ENCODE measurements at regions not wholly inside any gene's neighbourhood (a gene's known extent, or its start where the extent isn't known, plus 50 kb on each side); places are given as distances from the start of the nearest gene placed in this dataset.

DNA sequence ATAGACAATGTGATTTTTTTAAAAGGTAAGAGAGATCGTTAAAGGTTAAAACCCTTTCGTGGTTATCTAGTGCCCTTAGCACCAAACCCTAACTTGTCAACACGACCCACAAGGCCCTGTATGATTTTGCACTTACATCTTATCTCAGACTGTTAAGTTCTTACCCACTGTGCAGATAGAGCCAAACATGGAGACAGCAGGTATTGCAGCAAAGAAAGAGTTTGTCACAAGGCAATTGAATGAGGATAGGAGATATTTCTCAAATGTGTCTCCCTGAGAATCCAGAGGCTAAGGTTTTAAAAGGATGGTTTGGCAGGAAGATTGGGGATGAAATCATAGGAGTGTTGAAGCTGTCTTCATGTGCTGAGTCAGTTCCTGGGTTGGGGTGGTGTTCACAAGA lies 313.4 kb downstream of the AEBP2 start:
- Histone ChIP-seq H3K27ac (ENCODE audit: low read depth, low read length) (no peak overlapping the region), H3K27me3 (ENCODE audit: insufficient read depth, low read length) (no peaks in the 10 kb centered on the region), H3K36me3 (ENCODE audit: insufficient read depth, low read length) (no peaks in the 10 kb centered on the region), H3K4me3 (ENCODE audit: low read length in 2 of 2) (no peak overlapping the region), H3K9me3 (ENCODE audit: control insufficient read depth in 1 of 2, low read length in 2 of 2) (no peaks in the 10 kb centered on the region), H3K4me1 (ENCODE audit: insufficient read depth, low read length) (no peaks in the 10 kb centered on the region)
- ChIA-PET POLR2A (ENCODE audit: partially characterized antibody) (no interaction called here), CTCF (ENCODE audit: partially characterized antibody) (no interaction called here)
- peaks cover 0 to 42% (median 29%) of the 10 kb centered on the region in 8 donors for H3K9me3 Mint-ChIP-seq
- H3K4me1 Mint-ChIP-seq, result peaks cover 0 to 2% (median 0%) of the 10 kb centered on the region in 4 donors
- H3K27me3 Mint-ChIP-seq, result peaks cover 0 to 1% of the 10 kb centered on the region in 2 donors
- no peak overlapping the region for H3K4me3 Mint-ChIP-seq
- no peak overlapping the region for H3K27ac Mint-ChIP-seq
- peaks cover 0 to 7% of the 10 kb centered on the region in 2 donors for H3K36me3 Mint-ChIP-seq
- DNase-seq, result no peak
- intact Hi-C loops (cut with micrococcal nuclease), result no loop called here

GRCh38 chr12:19755136-19755535 lies 315.8 kb downstream of the AEBP2 start:
- H3K4me1 Mint-ChIP-seq, result peaks cover 0 to 2% (median 0%) of the 10 kb centered on the region in 4 donors
- Histone ChIP-seq H3K27ac (ENCODE audit: low read depth, low read length) (no peak overlapping the region), H3K4me3 (ENCODE audit: low read length in 2 of 2) (no peak overlapping the region), H3K4me1 (ENCODE audit: insufficient read depth, low read length) (no peaks in the 10 kb centered on the region), H3K9me3 (ENCODE audit: control insufficient read depth in 1 of 2, low read length in 2 of 2) (no peaks in the 10 kb centered on the region), H3K36me3 (ENCODE audit: insufficient read depth, low read length) (no peaks in the 10 kb centered on the region), H3K27me3 (ENCODE audit: insufficient read depth, low read length) (no peaks in the 10 kb centered on the region)
- POLR2A ChIA-PET (ENCODE audit: partially characterized antibody), result no interaction called here
- no peak for DNase-seq
- H3K27ac Mint-ChIP-seq, result no peak overlapping the region
- no peak overlapping the region for H3K4me3 Mint-ChIP-seq
- CTCF ChIA-PET (ENCODE audit: partially characterized antibody), result no interaction called here
- peaks cover 0 to 1% of the 10 kb centered on the region in 2 donors for H3K27me3 Mint-ChIP-seq
- no peaks in the 10 kb centered on the region for H3K36me3 Mint-ChIP-seq
- peaks cover 0 to 28% (median 20%) of the 10 kb centered on the region in 8 donors for H3K9me3 Mint-ChIP-seq
- intact Hi-C loops (cut with micrococcal nuclease), result loop anchor here (5.0 kb wide), 1 partner anchor 1417 kb away; no protein-coding TSS in a partner anchor

GRCh38 chr12:19757317-19757877 lies 318.1 kb downstream of the AEBP2 start:
- intact Hi-C loops (cut with micrococcal nuclease), result loop anchor here (5.0 kb wide), 1 partner anchor 1415 kb away; no protein-coding TSS in a partner anchor
- H3K4me3 ChIP-seq (ENCODE audit: low read length in 2 of 2), result no peak overlapping the region
- no peak overlapping the region for H3K27ac Mint-ChIP-seq
- no peaks in the 10 kb centered on the region for H3K36me3 ChIP-seq (ENCODE audit: insufficient read depth, low read length)
- DNase-seq, result peak in 1 of 5 donors; percentile 9
- ChIA-PET POLR2A (ENCODE audit: partially characterized antibody) (no interaction called here), CTCF (ENCODE audit: partially characterized antibody) (interaction anchor here (0.9 to 1.1 kb wide), 3 partner anchors 10 to 18 kb away, joined by 3 read pairs; no protein-coding TSS in a partner anchor)
- H3K27me3 ChIP-seq (ENCODE audit: insufficient read depth, low read length), result no peaks in the 10 kb centered on the region
- H3K4me1 ChIP-seq (ENCODE audit: insufficient read depth, low read length), result no peaks in the 10 kb centered on the region
- H3K27me3 Mint-ChIP-seq, result peaks cover 1 to 3% of the 10 kb centered on the region in 2 donors
- peaks cover 0 to 2% (median 0%) of the 10 kb centered on the region in 4 donors for H3K4me1 Mint-ChIP-seq
- H3K36me3 Mint-ChIP-seq, result no peaks in the 10 kb centered on the region
- peaks cover 0 to 21% (median 16%) of the 10 kb centered on the region in 8 donors for H3K9me3 Mint-ChIP-seq
- no peak overlapping the region for H3K4me3 Mint-ChIP-seq
- no peak overlapping the region for H3K27ac ChIP-seq (ENCODE audit: low read depth, low read length)
- H3K9me3 ChIP-seq (ENCODE audit: control insufficient read depth in 1 of 2, low read length in 2 of 2), result no peaks in the 10 kb centered on the region

DNA sequence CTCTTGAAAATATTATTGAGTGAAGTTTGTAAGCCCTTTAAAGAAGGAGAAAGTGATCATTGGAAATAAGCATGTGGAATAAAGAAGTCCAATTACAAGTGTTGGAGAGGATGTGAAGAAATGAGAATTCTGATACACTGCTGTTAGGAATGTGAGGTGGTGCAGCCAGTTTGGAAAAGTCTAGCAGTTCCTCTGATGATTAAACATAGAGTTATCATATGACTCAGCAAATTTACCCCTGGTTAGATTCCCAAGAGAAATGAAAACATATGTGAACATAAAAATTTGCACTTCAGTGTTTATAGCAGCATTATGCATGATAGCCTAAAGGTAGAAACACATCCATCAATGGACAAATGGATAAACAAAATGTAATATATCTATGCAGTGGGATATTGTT lies 319.9 kb downstream of the AEBP2 start:
- peaks cover 1 to 3% of the 10 kb centered on the region in 2 donors for H3K27me3 Mint-ChIP-seq
- DNase-seq, result no peak
- ChIA-PET POLR2A (ENCODE audit: partially characterized antibody) (no interaction called here), CTCF (ENCODE audit: partially characterized antibody) (no interaction called here)
- Histone ChIP-seq H3K9me3 (ENCODE audit: control insufficient read depth in 1 of 2, low read length in 2 of 2) (no peaks in the 10 kb centered on the region), H3K4me3 (ENCODE audit: low read length in 2 of 2) (no peak overlapping the region), H3K36me3 (ENCODE audit: insufficient read depth, low read length) (no peaks in the 10 kb centered on the region), H3K27ac (ENCODE audit: low read depth, low read length) (no peak overlapping the region), H3K4me1 (ENCODE audit: insufficient read depth, low read length) (no peaks in the 10 kb centered on the region), H3K27me3 (ENCODE audit: insufficient read depth, low read length) (no peaks in the 10 kb centered on the region)
- H3K4me1 Mint-ChIP-seq, result peaks cover 0 to 2% (median 0%) of the 10 kb centered on the region in 4 donors
- H3K27ac Mint-ChIP-seq, result no peak overlapping the region
- H3K36me3 Mint-ChIP-seq, result no peaks in the 10 kb centered on the region
- H3K9me3 Mint-ChIP-seq, result peaks cover 0 to 8% (median under 1%) of the 10 kb centered on the region in 8 donors
- H3K4me3 Mint-ChIP-seq, result no peak overlapping the region
- intact Hi-C loops (cut with micrococcal nuclease), result loop anchor here (5.0 kb wide), 1 partner anchor 1413 kb away; no protein-coding TSS in a partner anchor

- ChIA-PET POLR2A (ENCODE audit: partially characterized antibody) (no interaction called here), CTCF (ENCODE audit: partially characterized antibody) (interaction anchor here (1.2 kb wide), 1 partner anchor 9 kb away, joined by 3 read pairs; no protein-coding TSS in a partner anchor)
- H3K27me3 ChIP-seq (ENCODE audit: insufficient read depth, low read length), result no peaks in the 10 kb centered on the region
- no peaks in the 10 kb centered on the region for H3K4me1 ChIP-seq (ENCODE audit: insufficient read depth, low read length)
- Mint-ChIP-seq H3K27ac (no peak overlapping the region), H3K9me3 (peaks cover 0 to 11% (median 0%) of the 10 kb centered on the region in 8 donors), H3K36me3 (no peaks in the 10 kb centered on the region), H3K4me1 (peaks cover 0 to 2% (median 0%) of the 10 kb centered on the region in 4 donors), H3K4me3 (no peak overlapping the region), H3K27me3 (peaks cover 1 to 3% of the 10 kb centered on the region in 2 donors)
- intact Hi-C loops (cut with micrococcal nuclease), result no loop called here
- H3K27ac ChIP-seq (ENCODE audit: low read depth, low read length), result no peak overlapping the region
- no peak for DNase-seq
- H3K36me3 ChIP-seq (ENCODE audit: insufficient read depth, low read length), result no peaks in the 10 kb centered on the region
- H3K9me3 ChIP-seq (ENCODE audit: control insufficient read depth in 1 of 2, low read length in 2 of 2), result no peaks in the 10 kb centered on the region
- no peak overlapping the region for H3K4me3 ChIP-seq (ENCODE audit: low read length in 2 of 2)
Observed at GRCh38 chr12:19760611-19761010, 321.3 kb downstream of the AEBP2 start.

- no peak for DNase-seq
- CTCF ChIA-PET (ENCODE audit: partially characterized antibody), result interaction anchor here (0.6 to 1.2 kb wide), 4 partner anchors 8 to 155 kb away, joined by 3 read pairs; no protein-coding TSS in a partner anchor
- no peaks in the 10 kb centered on the region for H3K9me3 ChIP-seq (ENCODE audit: control insufficient read depth in 1 of 2, low read length in 2 of 2)
- H3K4me3 Mint-ChIP-seq, result no peak overlapping the region
- no peaks in the 10 kb centered on the region for H3K36me3 ChIP-seq (ENCODE audit: insufficient read depth, low read length)
- no peaks in the 10 kb centered on the region for H3K36me3 Mint-ChIP-seq
- no peak overlapping the region for H3K4me3 ChIP-seq (ENCODE audit: low read length in 2 of 2)
- peaks cover 0 to 2% (median 0%) of the 10 kb centered on the region in 4 donors for H3K4me1 Mint-ChIP-seq
- intact Hi-C loops (cut with micrococcal nuclease), result no loop called here
- no peaks in the 10 kb centered on the region for H3K27me3 ChIP-seq (ENCODE audit: insufficient read depth, low read length)
- peaks cover 0 to 11% (median 0%) of the 10 kb centered on the region in 8 donors for H3K9me3 Mint-ChIP-seq
- H3K4me1 ChIP-seq (ENCODE audit: insufficient read depth, low read length), result no peaks in the 10 kb centered on the region
- H3K27me3 Mint-ChIP-seq, result peaks cover 0 to 3% of the 10 kb centered on the region in 2 donors
- no peak overlapping the region for H3K27ac Mint-ChIP-seq
- no peak overlapping the region for H3K27ac ChIP-seq (ENCODE audit: low read depth, low read length)
- POLR2A ChIA-PET (ENCODE audit: partially characterized antibody), result no interaction called here
Observed at GRCh38 chr12:19761463-19761862, 322.2 kb downstream of the AEBP2 start.

- CTCF ChIA-PET (ENCODE audit: partially characterized antibody), result no interaction called here
- Mint-ChIP-seq H3K4me3 (no peak overlapping the region), H3K4me1 (no peaks in the 10 kb centered on the region), H3K27ac (no peak overlapping the region), H3K9me3 (peaks cover 0 to 11% (median 0%) of the 10 kb centered on the region in 8 donors), H3K36me3 (no peaks in the 10 kb centered on the region), H3K27me3 (peaks cover 0 to 3% of the 10 kb centered on the region in 2 donors)
- H3K9me3 ChIP-seq (ENCODE audit: control insufficient read depth in 1 of 2, low read length in 2 of 2), result no peaks in the 10 kb centered on the region
- H3K4me1 ChIP-seq (ENCODE audit: insufficient read depth, low read length), result no peaks in the 10 kb centered on the region
- no peak overlapping the region for H3K4me3 ChIP-seq (ENCODE audit: low read length in 2 of 2)
- intact Hi-C loops (cut with micrococcal nuclease), result no loop called here
- POLR2A ChIA-PET (ENCODE audit: partially characterized antibody), result no interaction called here
- H3K27me3 ChIP-seq (ENCODE audit: insufficient read depth, low read length), result no peaks in the 10 kb centered on the region
- no peaks in the 10 kb centered on the region for H3K36me3 ChIP-seq (ENCODE audit: insufficient read depth, low read length)
- no peak for DNase-seq
- H3K27ac ChIP-seq (ENCODE audit: low read depth, low read length), result no peak overlapping the region
Observed at GRCh38 chr12:19763488-19763887, 324.2 kb downstream of the AEBP2 start.

Measured in CD4-positive, alpha-beta memory T cell (primary cell).